Smooth muscle cell (in vitro differentiated cells): ENCODE measurements at regions not wholly inside any gene's neighbourhood (a gene's known extent, or its start where the extent isn't known, plus 50 kb on each side); places are given as distances from the start of the nearest gene placed in this dataset.

Experiments used
- DNase-seq: peaks from one replicate; lab custom pipeline; 2025; ENCODE audit not compliant: unreplicated experiment; lab: John Stamatoyannopoulos, UW
- H2AFZ ChIP-seq: fragments of 200-600 bp; sonication (generic); 2 replicates; pipeline ENCODE4 v1.6.0; 2016; ENCODE audit warnings: antibody characterized with exemption, low read depth, mild to moderate bottlenecking
- H3F3A ChIP-seq: fragments of 200-600 bp; sonication (generic); 2 replicates; pipeline ENCODE4 v1.6.0; 2017; ENCODE audit warnings: antibody characterized with exemption, low read depth
- H3K27ac ChIP-seq: fragments of 200-600 bp; sonication (generic); 2 replicates; pipeline ENCODE4 v1.5.1; 2016; ENCODE audit warnings: low read depth, mild to moderate bottlenecking
- H3K27me3 ChIP-seq: fragments of 200-600 bp; sonication (generic); 2 replicates; pipeline ENCODE4 v1.6.1; 2016; ENCODE audit warnings: low read depth, mild to moderate bottlenecking
- H3K36me3 ChIP-seq: fragments of 200-600 bp; sonication (generic); 2 replicates; pipeline ENCODE4 v1.5.1; 2016; ENCODE audit warnings: low read depth
- H3K4me1 ChIP-seq: fragments of 200-600 bp; sonication (generic); 2 replicates; pipeline ENCODE4 v1.5.1; 2016; ENCODE audit warnings: low read depth
- H3K4me2 ChIP-seq: fragments of 200-600 bp; sonication (generic); 2 replicates; pipeline ENCODE4 v1.6.0; 2016; ENCODE audit warnings: mild to moderate bottlenecking
- H3K4me3 ChIP-seq: fragments of 200-600 bp; sonication (generic); 2 replicates; pipeline ENCODE4 v1.5.1; 2016; ENCODE audit warnings: mild to moderate bottlenecking
- H3K79me2 ChIP-seq: fragments of 200-600 bp; sonication (generic); 2 replicates; pipeline ENCODE4 v1.6.0; 2016; ENCODE audit warnings: low read depth, mild to moderate bottlenecking
- H3K9ac ChIP-seq: fragments of 200-600 bp; sonication (generic); 2 replicates; pipeline ENCODE4 v1.6.0; 2016; ENCODE audit warnings: low read depth
- H3K9me3 ChIP-seq: fragments of 200-600 bp; sonication (generic); replicated peaks from 2 replicates; pipeline ENCODE4 v1.5.1; 2016; ENCODE audit warnings: low read depth
- H4K20me1 ChIP-seq: fragments of 200-600 bp; sonication (generic); 2 replicates; pipeline ENCODE4 v1.6.0; 2016; ENCODE audit warnings: low read depth
- whole genome bisulfite sequencing: methylation state at CpG from one replicate; pipeline ENCODE4 v1.1.7; 2016; ENCODE audit warnings: low lambda C conversion rate; 5-methylcytosine and 5-hydroxymethylcytosine counted together
- TF ChIP-seq, protein P1 (sequence below): fragments of 200-600 bp; sonication (generic); IDR thresholded peaks from 2 replicates; pipeline ENCODE4 v1.5.1; 2017; ENCODE audit warnings: borderline replicate concordance, mild to moderate bottlenecking, antibody characterized with exemption; ENCODE audit not compliant: insufficient read depth, poor library complexity, severe bottlenecking

DNA sequence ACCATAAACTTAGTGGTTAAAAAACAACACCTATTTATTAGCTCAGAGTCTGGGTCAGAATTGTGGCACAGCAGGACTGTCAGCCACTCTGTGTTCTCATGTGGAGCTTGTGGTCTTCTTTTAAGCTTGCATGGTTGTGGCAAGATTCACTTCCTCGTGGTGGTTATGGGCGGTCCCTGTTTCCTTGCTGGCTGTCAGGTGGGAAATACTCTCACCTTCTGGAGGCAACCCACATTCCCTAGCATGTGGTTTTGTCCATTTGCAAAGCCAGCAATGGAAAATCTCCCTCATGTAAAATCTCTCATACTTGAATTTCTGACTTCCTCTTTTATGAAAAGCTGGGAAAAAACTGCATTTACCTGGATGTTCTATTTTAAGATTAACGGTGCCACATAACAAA is 229.8 kb downstream of the ALX1 start:
- no peak for DNase-seq

DNA sequence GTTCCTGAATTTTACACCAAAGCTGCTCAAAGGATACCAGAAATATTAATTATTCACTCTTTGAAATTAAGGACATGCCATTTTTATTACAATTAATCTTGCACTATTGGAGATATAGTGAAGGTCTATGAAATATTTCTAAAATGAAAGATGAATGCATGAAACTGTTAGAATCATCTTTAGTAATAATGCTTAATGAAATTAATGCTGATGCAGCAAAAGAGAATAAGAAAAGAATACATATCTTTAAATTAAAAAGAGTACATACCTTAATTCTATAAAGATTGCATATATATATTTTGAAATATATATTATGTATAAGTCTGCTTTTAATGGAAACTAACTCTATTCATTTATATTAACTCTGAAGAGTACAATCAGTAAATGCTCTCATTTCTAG is 236.0 kb downstream of the ALX1 start:
- Histone ChIP-seq H3K9me3 (no peaks in the 10 kb centered on the region), H4K20me1 (no peaks in the 10 kb centered on the region), H3K79me2 (no peaks in the 10 kb centered on the region), H3F3A (no peaks in the 10 kb centered on the region), H3K27me3 (no peaks in the 10 kb centered on the region), H3K36me3 (no peaks in the 10 kb centered on the region), H3K27ac (no peak overlapping the region), H3K4me1 (no peaks in the 10 kb centered on the region), H2AFZ (no peak overlapping the region), H3K4me3 (no peak overlapping the region), H3K9ac (no peak overlapping the region), H3K4me2 (no peak overlapping the region)
- DNase-seq: no peak
- TF ChIP-seq, protein P1, sequence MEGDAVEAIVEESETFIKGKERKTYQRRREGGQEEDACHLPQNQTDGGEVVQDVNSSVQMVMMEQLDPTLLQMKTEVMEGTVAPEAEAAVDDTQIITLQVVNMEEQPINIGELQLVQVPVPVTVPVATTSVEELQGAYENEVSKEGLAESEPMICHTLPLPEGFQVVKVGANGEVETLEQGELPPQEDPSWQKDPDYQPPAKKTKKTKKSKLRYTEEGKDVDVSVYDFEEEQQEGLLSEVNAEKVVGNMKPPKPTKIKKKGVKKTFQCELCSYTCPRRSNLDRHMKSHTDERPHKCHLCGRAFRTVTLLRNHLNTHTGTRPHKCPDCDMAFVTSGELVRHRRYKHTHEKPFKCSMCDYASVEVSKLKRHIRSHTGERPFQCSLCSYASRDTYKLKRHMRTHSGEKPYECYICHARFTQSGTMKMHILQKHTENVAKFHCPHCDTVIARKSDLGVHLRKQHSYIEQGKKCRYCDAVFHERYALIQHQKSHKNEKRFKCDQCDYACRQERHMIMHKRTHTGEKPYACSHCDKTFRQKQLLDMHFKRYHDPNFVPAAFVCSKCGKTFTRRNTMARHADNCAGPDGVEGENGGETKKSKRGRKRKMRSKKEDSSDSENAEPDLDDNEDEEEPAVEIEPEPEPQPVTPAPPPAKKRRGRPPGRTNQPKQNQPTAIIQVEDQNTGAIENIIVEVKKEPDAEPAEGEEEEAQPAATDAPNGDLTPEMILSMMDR: no peak

More for the DNA sequence above, 229.8 kb downstream of the ALX1 start:
- Histone ChIP-seq H3K79me2 (no peaks in the 10 kb centered on the region), H3K4me1 (no peaks in the 10 kb centered on the region), H3K27ac (no peak overlapping the region), H3K9ac (no peak overlapping the region), H3K4me2 (no peak overlapping the region), H3K27me3 (no peaks in the 10 kb centered on the region), H3F3A (no peaks in the 10 kb centered on the region), H3K9me3 (no peaks in the 10 kb centered on the region), H2AFZ (no peak overlapping the region), H4K20me1 (no peaks in the 10 kb centered on the region), H3K36me3 (no peaks in the 10 kb centered on the region), H3K4me3 (no peak overlapping the region)
- TF ChIP-seq, protein P1: no peak
- WGBS: 90% methylated on average over 3 of the region's 3 CpGs

- Histone ChIP-seq H4K20me1 (no peaks in the 10 kb centered on the region), H3K9ac (no peak overlapping the region), H3K36me3 (no peaks in the 10 kb centered on the region), H3K4me2 (no peak overlapping the region), H3K27me3 (no peaks in the 10 kb centered on the region), H3K4me1 (no peaks in the 10 kb centered on the region), H3K79me2 (no peaks in the 10 kb centered on the region), H2AFZ (no peak overlapping the region), H3K4me3 (no peak overlapping the region), H3F3A (no peaks in the 10 kb centered on the region), H3K27ac (no peak overlapping the region), H3K9me3 (no peaks in the 10 kb centered on the region)
- TF ChIP-seq, protein P1: no peak
- WGBS: 80% methylated on average over 3 of the region's 3 CpGs
- no peak for DNase-seq
Observed at GRCh38 chr12:85516667-85517325, 236.8 kb downstream of the ALX1 start.

- Histone ChIP-seq H3K4me3 (no peak overlapping the region), H2AFZ (no peak overlapping the region), H3K27ac (no peak overlapping the region), H3K27me3 (no peaks in the 10 kb centered on the region), H3F3A (no peaks in the 10 kb centered on the region), H3K79me2 (no peaks in the 10 kb centered on the region), H3K4me2 (no peak overlapping the region), H4K20me1 (no peaks in the 10 kb centered on the region), H3K36me3 (no peaks in the 10 kb centered on the region), H3K9ac (no peak overlapping the region), H3K9me3 (no peaks in the 10 kb centered on the region), H3K4me1 (no peaks in the 10 kb centered on the region)
- 15% methylated on average over 3 of the region's 3 CpGs for WGBS
- DNase-seq: no peak
- TF ChIP-seq, protein P1: no peak
Observed at GRCh38 chr12:85519163-85519562, 239.1 kb downstream of the ALX1 start.
